Lung (tissue), 11 donors: ENCODE measurements at regions not wholly inside any gene's neighbourhood (a gene's known extent, or its start where the extent isn't known, plus 50 kb on each side); places are given as distances from the start of the nearest gene placed in this dataset.

ENCODE experiments used
- ATAC-seq: fragments of 200-7000 bp; cut with Tn5 transposase; one replicate; pipeline ENCODE4 v1.9.1; 2020; ENCODE audit warnings: moderate number of reproducible peaks; ENCODE audit not compliant: insufficient read depth, low FRiP score
- DNase-seq, 3 donors: peaks; one replicate each; pipeline ENCODE4 v3.0.0-alpha.2; 2013 to 2017
- H3K27ac ChIP-seq, 2 donors: one replicate each; pipeline ENCODE4 v1.5.1; 2013; ENCODE audit warnings: mild to moderate bottlenecking in 2 of 2, moderate library complexity in 2 of 2, control low read depth in 1 of 2, inconsistent platforms in 1 of 2, low read depth in 1 of 2, low read length in 1 of 2
- H3K27me3 ChIP-seq, 3 donors: one replicate each; pipeline ENCODE4 v1.5.1; 2013; ENCODE audit warnings: low read length in 2 of 3; ENCODE audit not compliant: control insufficient read depth in 3 of 3, insufficient read depth in 3 of 3
- H3K36me3 ChIP-seq, 4 donors: one replicate each; pipeline ENCODE4 v1.5.1; 2013; ENCODE audit warnings: low read length in 4 of 4, mild to moderate bottlenecking in 1 of 4, moderate library complexity in 1 of 4; ENCODE audit not compliant: control insufficient read depth in 4 of 4, insufficient read depth in 4 of 4
- H3K4me1 ChIP-seq, 5 donors: one replicate each; pipeline ENCODE4 v1.5.1; 2013; ENCODE audit warnings: low read length in 5 of 5, mild to moderate bottlenecking in 2 of 5, moderate library complexity in 1 of 5; ENCODE audit not compliant: control insufficient read depth in 5 of 5, insufficient read depth in 5 of 5
- H3K4me3 ChIP-seq: one replicate; pipeline ENCODE4 v1.5.1; 2013; ENCODE audit warnings: mild to moderate bottlenecking, control low read depth, moderate library complexity
- H3K9ac ChIP-seq, 2 donors: one replicate each; pipeline ENCODE4 v1.5.1; 2013; ENCODE audit warnings: low read length in 2 of 2, control low read depth in 1 of 2; ENCODE audit not compliant: insufficient read depth in 1 of 2
- H3K9me3 ChIP-seq, 4 donors: one replicate each; pipeline ENCODE4 v1.5.1; 2013; ENCODE audit warnings: low read length in 3 of 4, mild to moderate bottlenecking in 1 of 4, moderate library complexity in 1 of 4; ENCODE audit not compliant: control insufficient read depth in 4 of 4, insufficient read depth in 3 of 4
- WGBS, 2 donors: extraction: QIAGEN DNeasy Blood & Tissue Kit; methylation state at CpG; one replicate each; pipeline ENCODE4 v1.1.7; 2013; 5-methylcytosine and 5-hydroxymethylcytosine counted together
- TF ChIP-seq, protein P1 (sequence below): IDR thresholded peaks from 2 replicates; pipeline ENCODE4 v1.5.1; 2012; ENCODE audit warnings: mild to moderate bottlenecking; ENCODE audit errors: control extremely low read depth, extremely low read depth
- donor health status: control.
- donor health status: control.
- donor health status: Bipolar disorder and iron deficiency.
- donor health status: healthy.
- donor health status: DM: yes; HTN: yes; CAD: no.

DNA sequence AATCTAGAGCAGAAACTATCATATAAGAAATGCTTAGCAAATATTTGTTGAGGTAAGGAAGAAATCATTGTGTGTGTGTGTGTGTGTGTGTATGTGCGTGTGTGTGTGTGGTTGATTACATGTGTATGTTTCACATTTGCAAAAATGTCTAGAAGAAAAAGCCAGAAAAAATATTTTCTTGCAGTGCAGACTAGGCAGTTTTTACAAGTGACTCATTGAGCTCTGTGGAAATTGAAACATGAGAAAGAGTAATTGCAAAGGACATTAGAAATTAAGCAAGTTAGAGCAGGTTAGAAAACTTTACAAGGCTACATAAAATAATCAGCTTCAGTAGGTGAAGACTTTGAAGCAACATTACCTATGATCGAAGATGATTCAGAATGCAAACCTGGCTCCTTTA, 669.0 kb upstream of the EYS start:
- Histone ChIP-seq H3K27ac (no peak overlapping the region), H3K36me3 (no peaks in the 10 kb centered on the region), H3K27me3 (no peaks in the 10 kb centered on the region), H3K9me3 (peaks cover 0 to 5% (median 0%) of the 10 kb centered on the region in 4 donors), H3K4me3 (no peak overlapping the region), H3K9ac (no peak overlapping the region), H3K4me1 (no peaks in the 10 kb centered on the region)
- ATAC-seq (no peak), DNase-seq (no peak)
- 81 to 85% methylated on average over 2 of the region's 2 CpGs for WGBS, 2 donors
- TF ChIP-seq, protein P1, sequence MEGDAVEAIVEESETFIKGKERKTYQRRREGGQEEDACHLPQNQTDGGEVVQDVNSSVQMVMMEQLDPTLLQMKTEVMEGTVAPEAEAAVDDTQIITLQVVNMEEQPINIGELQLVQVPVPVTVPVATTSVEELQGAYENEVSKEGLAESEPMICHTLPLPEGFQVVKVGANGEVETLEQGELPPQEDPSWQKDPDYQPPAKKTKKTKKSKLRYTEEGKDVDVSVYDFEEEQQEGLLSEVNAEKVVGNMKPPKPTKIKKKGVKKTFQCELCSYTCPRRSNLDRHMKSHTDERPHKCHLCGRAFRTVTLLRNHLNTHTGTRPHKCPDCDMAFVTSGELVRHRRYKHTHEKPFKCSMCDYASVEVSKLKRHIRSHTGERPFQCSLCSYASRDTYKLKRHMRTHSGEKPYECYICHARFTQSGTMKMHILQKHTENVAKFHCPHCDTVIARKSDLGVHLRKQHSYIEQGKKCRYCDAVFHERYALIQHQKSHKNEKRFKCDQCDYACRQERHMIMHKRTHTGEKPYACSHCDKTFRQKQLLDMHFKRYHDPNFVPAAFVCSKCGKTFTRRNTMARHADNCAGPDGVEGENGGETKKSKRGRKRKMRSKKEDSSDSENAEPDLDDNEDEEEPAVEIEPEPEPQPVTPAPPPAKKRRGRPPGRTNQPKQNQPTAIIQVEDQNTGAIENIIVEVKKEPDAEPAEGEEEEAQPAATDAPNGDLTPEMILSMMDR: no peak

DNA sequence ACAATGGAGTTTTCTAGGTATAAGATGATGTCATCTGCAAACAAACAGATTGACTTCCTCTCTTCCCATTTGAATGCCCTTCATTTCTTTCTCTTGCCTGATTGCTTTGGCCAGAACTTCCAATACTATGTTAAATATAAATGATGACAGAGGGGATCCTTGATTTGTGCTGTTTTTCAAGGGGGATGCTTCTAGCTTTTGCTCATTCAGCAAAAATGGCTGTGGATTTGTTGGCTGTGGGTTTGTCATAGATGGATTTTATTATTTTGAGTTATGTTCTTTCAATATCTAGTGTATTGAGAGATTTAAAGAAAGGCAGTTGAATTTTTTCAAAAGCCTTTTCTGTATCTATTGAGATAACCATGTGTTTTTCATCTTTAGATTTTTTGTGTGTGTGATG, 662.4 kb upstream of the EYS start:
- H3K27ac ChIP-seq: no peak overlapping the region
- no peaks in the 10 kb centered on the region for H3K36me3 ChIP-seq
- peaks cover 0 to 5% (median 1%) of the 10 kb centered on the region in 4 donors for H3K9me3 ChIP-seq
- H3K4me3 ChIP-seq: no peak overlapping the region
- no peaks in the 10 kb centered on the region for H3K27me3 ChIP-seq
- H3K9ac ChIP-seq: no peak overlapping the region
- TF ChIP-seq, protein P1: no peak
- H3K4me1 ChIP-seq: no peaks in the 10 kb centered on the region
- no peak for DNase-seq
- no peak for ATAC-seq

DNA sequence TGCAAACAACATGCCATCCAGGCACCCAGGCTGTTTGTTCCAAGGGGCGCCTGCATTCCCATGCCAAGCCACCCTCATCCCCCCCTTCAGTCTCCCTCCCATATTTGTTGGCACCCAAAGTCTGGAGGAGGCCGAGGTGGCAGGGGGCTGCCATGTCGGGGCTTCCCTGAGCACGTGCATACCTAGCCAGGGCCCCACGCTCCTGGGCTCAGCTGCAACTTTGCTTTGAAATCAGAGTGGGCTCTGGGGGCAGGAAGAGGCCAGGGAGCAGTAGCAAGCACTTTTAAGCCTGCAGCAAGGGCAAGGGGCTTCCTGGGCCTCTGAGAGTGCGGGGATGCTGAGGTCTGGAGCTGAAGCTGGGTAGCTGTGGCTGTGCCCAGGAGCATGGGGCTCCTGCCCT, 655.9 kb upstream of the EYS start:
- peaks cover 0 to 5% (median 0%) of the 10 kb centered on the region in 4 donors for H3K9me3 ChIP-seq
- H3K4me3 ChIP-seq: no peak overlapping the region
- DNase-seq (no peak), ATAC-seq (no peak)
- 88 to 90% methylated on average over 6 of the region's 6 CpGs for WGBS, 2 donors
- H3K4me1 ChIP-seq: no peaks in the 10 kb centered on the region
- H3K27ac ChIP-seq: no peak overlapping the region
- no peak overlapping the region for H3K9ac ChIP-seq
- no peaks in the 10 kb centered on the region for H3K36me3 ChIP-seq
- TF ChIP-seq, protein P1: no peak
- H3K27me3 ChIP-seq: no peaks in the 10 kb centered on the region

DNA sequence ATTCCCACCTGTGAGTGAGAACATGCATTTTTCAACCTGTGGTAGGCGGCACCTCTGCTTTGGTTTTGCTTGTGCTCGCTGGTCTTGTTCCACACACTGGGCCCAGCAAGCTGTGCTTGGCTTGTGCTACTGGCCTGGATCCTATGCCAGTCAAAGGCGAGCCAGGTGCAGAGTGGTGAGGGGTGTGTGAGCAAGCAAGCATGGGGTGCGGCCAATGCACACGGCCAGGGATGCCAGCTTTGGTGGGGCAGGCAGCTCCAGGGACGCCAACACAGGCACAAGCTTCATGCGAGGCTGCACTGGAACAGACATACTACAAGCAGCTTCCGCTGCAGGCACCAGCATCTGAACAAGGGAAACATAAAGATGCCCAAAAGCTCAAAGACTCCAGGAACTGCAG, 654.9 kb upstream of the EYS start:
- no peak overlapping the region for H3K27ac ChIP-seq
- no peak for ATAC-seq
- WGBS, 2 donors: 92 to 93% methylated on average over 8 of the region's 8 CpGs
- H3K4me3 ChIP-seq: no peak overlapping the region
- no peaks in the 10 kb centered on the region for H3K36me3 ChIP-seq
- TF ChIP-seq, protein P1: no peak
- no peaks in the 10 kb centered on the region for H3K27me3 ChIP-seq
- no peak overlapping the region for H3K9ac ChIP-seq
- DNase-seq: no peak
- H3K9me3 ChIP-seq: peaks cover 0 to 5% (median 0%) of the 10 kb centered on the region in 4 donors
- H3K4me1 ChIP-seq: no peaks in the 10 kb centered on the region
